ENCODE measurements at regions not wholly inside any gene's neighbourhood (a gene's known extent, or its start where the extent isn't known, plus 50 kb on each side); places are given as distances from the start of the nearest gene placed in this dataset.

DNA sequence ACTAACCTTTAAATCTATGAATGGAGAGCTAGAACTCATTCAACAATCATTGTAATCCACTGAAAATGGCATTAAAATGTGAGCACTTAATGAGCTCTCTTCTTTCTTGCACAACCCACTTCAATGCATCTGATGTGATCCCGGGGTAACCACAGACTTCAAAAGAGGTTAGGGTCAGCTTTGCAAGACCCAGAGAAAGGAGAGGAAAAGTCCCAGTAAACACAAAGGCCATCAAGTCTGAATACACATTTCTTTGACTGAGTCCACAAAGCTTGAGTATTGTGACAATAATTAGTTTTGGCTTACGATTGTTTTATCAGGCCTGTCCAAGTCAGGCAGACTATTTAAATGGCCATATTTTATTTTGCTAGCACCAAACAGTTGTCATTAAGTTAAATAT is 148.8 kb upstream of the ZNF608 start:
- TF ChIP-seq, protein P1, sequence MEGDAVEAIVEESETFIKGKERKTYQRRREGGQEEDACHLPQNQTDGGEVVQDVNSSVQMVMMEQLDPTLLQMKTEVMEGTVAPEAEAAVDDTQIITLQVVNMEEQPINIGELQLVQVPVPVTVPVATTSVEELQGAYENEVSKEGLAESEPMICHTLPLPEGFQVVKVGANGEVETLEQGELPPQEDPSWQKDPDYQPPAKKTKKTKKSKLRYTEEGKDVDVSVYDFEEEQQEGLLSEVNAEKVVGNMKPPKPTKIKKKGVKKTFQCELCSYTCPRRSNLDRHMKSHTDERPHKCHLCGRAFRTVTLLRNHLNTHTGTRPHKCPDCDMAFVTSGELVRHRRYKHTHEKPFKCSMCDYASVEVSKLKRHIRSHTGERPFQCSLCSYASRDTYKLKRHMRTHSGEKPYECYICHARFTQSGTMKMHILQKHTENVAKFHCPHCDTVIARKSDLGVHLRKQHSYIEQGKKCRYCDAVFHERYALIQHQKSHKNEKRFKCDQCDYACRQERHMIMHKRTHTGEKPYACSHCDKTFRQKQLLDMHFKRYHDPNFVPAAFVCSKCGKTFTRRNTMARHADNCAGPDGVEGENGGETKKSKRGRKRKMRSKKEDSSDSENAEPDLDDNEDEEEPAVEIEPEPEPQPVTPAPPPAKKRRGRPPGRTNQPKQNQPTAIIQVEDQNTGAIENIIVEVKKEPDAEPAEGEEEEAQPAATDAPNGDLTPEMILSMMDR (IDR thresholded peaks at IDR 0.05), result no peak
- no peak for TF ChIP-seq POLR2AphosphoS5 (IDR thresholded peaks at IDR 0.05; ENCODE audit: low read depth, low read length)
